Tibial artery (tissue), 4 donors: ENCODE measurements at regions not wholly inside any gene's neighbourhood (a gene's known extent, or its start where the extent isn't known, plus 50 kb on each side); places are given as distances from the start of the nearest gene placed in this dataset.

Experiments
- DNase-seq, 2 donors: peaks; one replicate each; pipeline ENCODE4 v3.0.0-alpha.2; 2019
- H3K27ac ChIP-seq, 2 donors: fragments of 200-600 bp; sonication (generic) in 1 of 2; 1 replicate in 1 of 2; 2 replicates in 1 of 2; pipeline ENCODE4 v1.5.1; 2018 to 2019; ENCODE audit warnings: mild to moderate bottlenecking in 1 of 2
- H3K27me3 ChIP-seq, 2 donors: fragments of 200-600 bp; sonication (generic) in 1 of 2; one replicate each; pipeline versions ENCODE4 v1.5.1 to v1.6.0; 2016 to 2019
- H3K36me3 ChIP-seq, 3 donors: fragments of 200-600 bp; sonication (generic) in 2 of 3; one replicate each; pipeline ENCODE4 v1.5.1; 2016 to 2019; ENCODE audit warnings: mild to moderate bottlenecking in 2 of 3
- H3K4me1 ChIP-seq, 4 donors: fragments of 200-600 bp; sonication (generic) in 2 of 4; 1 replicate in 3 of 4; 2 replicates in 1 of 4; pipeline ENCODE4 v1.5.1; 2016 to 2019
- H3K4me3 ChIP-seq, 2 donors: fragments of 200-600 bp; sonication (generic) in 1 of 2; 1 replicate in 1 of 2; 2 replicates in 1 of 2; pipeline ENCODE4 v1.5.1; 2018 to 2019; ENCODE audit warnings: mild to moderate bottlenecking in 2 of 2
- H3K9me3 ChIP-seq, 3 donors: fragments of 200-600 bp; sonication (generic) in 1 of 3; one replicate each; pipeline ENCODE4 v1.5.1; 2016 to 2019
- CTCF ChIP-seq, 2 experiments: fragments of 200-600 bp in 1 of 2; fragments of 450-650 bp in 1 of 2; IDR thresholded peaks; one replicate each; pipeline ENCODE4 v1.5.1; 2017 to 2019; ENCODE audit warnings: antibody characterized with exemption in 2 of 2, mild to moderate bottlenecking in 1 of 2, moderate library complexity in 1 of 2
- intact Hi-C: fragments of 100-400 bp; cut with DNase I; formaldehyde crosslinking; loops from one replicate; pipeline ENCODE4 v1.15.0; 2023; ENCODE audit warnings: low total_unique reads

- H3K27ac ChIP-seq = no peak overlapping the region
- no peak for DNase-seq
These were observed 573.3 kb downstream of the PKHD1 start for GRCh38 chr6:51513891-51514747.

GRCh38 chr6:51514748-51515402, 572.5 kb downstream of the PKHD1 start:
- no peaks in the 10 kb centered on the region for H3K4me1 ChIP-seq
- no peaks in the 10 kb centered on the region for H3K36me3 ChIP-seq
- no peak overlapping the region for H3K4me3 ChIP-seq
- no peak overlapping the region for H3K27ac ChIP-seq
- intact Hi-C loops = no loop called here
- no peaks in the 10 kb centered on the region for H3K9me3 ChIP-seq
- H3K27me3 ChIP-seq = no peaks in the 10 kb centered on the region
- DNase-seq = no peak
- TF ChIP-seq CTCF (IDR thresholded peaks at IDR 0.05) = no peak

More at GRCh38 chr6:51513891-51514747, 573.3 kb downstream of the PKHD1 start:
- no peaks in the 10 kb centered on the region for H3K36me3 ChIP-seq
- no peaks in the 10 kb centered on the region for H3K27me3 ChIP-seq
- H3K4me3 ChIP-seq = no peak overlapping the region
- no peak for TF ChIP-seq CTCF (IDR thresholded peaks at IDR 0.05)
- intact Hi-C loops = no loop called here
- no peaks in the 10 kb centered on the region for H3K4me1 ChIP-seq
- no peaks in the 10 kb centered on the region for H3K9me3 ChIP-seq

- H3K36me3 ChIP-seq = no peaks in the 10 kb centered on the region
- TF ChIP-seq CTCF (IDR thresholded peaks at IDR 0.05) = no peak
- no peaks in the 10 kb centered on the region for H3K4me1 ChIP-seq
- no peaks in the 10 kb centered on the region for H3K9me3 ChIP-seq
- DNase-seq = no peak
- intact Hi-C loops = no loop called here
- H3K4me3 ChIP-seq = no peak overlapping the region
- H3K27me3 ChIP-seq = no peaks in the 10 kb centered on the region
- H3K27ac ChIP-seq = no peak overlapping the region
These were observed 561.4 kb downstream of the PKHD1 start for GRCh38 chr6:51526049-51526448.

- Histone ChIP-seq H3K4me3 (no peak overlapping the region), H3K27ac (no peak overlapping the region), H3K27me3 (no peaks in the 10 kb centered on the region), H3K9me3 (no peaks in the 10 kb centered on the region), H3K36me3 (no peaks in the 10 kb centered on the region), H3K4me1 (no peaks in the 10 kb centered on the region)
- TF ChIP-seq CTCF (IDR thresholded peaks at IDR 0.05) = no peak
- intact Hi-C loops = no loop called here
- no peak for DNase-seq
These were observed 560.5 kb downstream of the PKHD1 start for GRCh38 chr6:51526922-51527321.

GRCh38 chr6:51528556-51528955, 558.9 kb downstream of the PKHD1 start:
- H3K27ac ChIP-seq = no peak overlapping the region
- no peaks in the 10 kb centered on the region for H3K9me3 ChIP-seq
- no peak for TF ChIP-seq CTCF (IDR thresholded peaks at IDR 0.05)
- no peak for DNase-seq
- H3K27me3 ChIP-seq = no peaks in the 10 kb centered on the region
- H3K4me3 ChIP-seq = no peak overlapping the region
- no peaks in the 10 kb centered on the region for H3K36me3 ChIP-seq
- intact Hi-C loops = no loop called here
- no peaks in the 10 kb centered on the region for H3K4me1 ChIP-seq
